Fibroblast of mammary gland (primary cell): ENCODE measurements at regions not wholly inside any gene's neighbourhood (a gene's known extent, or its start where the extent isn't known, plus 50 kb on each side); places are given as distances from the start of the nearest gene placed in this dataset.

Experiments
- DNase-seq: peaks from one replicate; pipeline ENCODE4 v3.0.0-alpha.2; 2010; ENCODE audit warnings: low read depth
- H3K4me3 ChIP-seq: 2 replicates; pipeline ENCODE4 v1.5.1; 2011; ENCODE audit warnings: low read depth, mild to moderate bottlenecking, low read length, moderate library complexity; ENCODE audit not compliant: control insufficient read depth
- CTCF ChIP-seq: conservative IDR thresholded peaks from 2 replicates; pipeline ENCODE4 v1.5.1; 2011; ENCODE audit warnings: low read depth, low read length, inconsistent platforms; ENCODE audit not compliant: control insufficient read depth, insufficient read depth

GRCh38 chr5:91272858-91273257, 110.3 kb downstream of the ARRDC3 start:
- no peak for TF ChIP-seq CTCF
- DNase-seq, result no peak
- no peak overlapping the region for H3K4me3 ChIP-seq

DNA sequence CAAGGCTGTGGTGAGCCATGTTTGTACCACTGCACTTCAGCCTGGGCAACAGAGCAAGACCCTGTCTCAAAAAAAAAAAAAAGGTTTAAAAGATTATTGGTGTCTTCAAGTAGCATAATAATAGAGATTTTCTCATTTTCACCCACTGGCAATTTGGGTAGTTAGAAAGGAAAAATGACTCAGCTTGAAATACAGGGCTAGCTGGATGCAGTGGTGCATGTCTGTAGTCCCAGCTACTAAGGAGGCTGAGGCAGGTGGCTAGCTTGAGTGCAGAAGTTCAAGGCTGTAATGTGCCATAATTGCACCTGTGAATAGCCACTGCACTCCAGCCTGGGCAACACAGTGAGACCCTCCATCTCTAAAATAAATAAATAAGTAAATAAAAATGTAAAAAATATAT, 111.1 kb downstream of the ARRDC3 start:
- DNase-seq, result no peak
- TF ChIP-seq CTCF, result no peak
- H3K4me3 ChIP-seq, result no peak overlapping the region

DNA sequence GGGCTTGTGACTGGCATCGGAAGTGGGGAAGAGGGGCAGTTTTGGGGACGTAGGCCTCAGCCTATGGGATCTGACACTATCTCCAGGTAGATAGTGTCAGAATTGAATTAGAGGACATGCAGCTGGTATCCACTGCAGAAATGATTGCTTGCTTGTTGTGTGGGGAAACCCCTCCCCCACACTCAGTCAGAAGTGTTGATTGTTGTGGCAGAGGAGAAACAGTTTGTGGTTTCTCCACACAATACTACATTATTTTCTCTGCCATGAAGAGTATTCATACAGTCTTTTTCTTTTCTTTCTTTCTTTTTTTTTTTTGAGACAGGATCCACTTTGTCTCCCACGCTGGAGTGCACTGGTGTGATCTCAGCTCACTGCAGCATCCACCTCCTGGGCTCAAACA, 113.9 kb downstream of the ARRDC3 start:
- TF ChIP-seq CTCF, result no peak
- H3K4me3 ChIP-seq, result no peak overlapping the region
- no peak for DNase-seq

DNA sequence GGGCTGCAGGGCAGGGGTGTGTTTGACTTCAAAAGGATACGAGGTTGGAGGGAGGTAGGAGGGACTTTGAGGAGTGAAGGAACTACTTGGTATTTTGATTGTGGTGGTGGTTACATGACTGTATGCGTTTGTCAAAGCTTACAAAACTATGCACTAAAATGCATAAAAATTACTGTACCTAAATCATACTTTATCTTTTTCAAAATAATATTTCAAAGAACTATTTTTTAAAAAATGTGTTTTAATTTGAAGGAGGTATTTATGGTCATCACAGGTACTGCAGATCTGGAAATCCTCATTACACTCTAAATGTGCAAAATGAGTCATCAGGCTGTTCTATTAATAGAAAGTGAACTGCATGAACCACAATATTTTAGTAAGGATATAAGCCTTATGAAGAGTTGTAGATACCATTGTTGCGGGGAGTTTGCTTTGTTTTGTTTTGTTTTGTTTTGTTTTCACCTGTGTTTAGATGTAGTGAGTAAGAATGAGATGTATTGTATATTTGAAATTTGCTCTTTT, 116.9 kb downstream of the ARRDC3 start:
- DNase-seq, result peak; percentile 68
- H3K4me3 ChIP-seq, result no peak overlapping the region
- no peak for TF ChIP-seq CTCF

- DNase-seq, result no peak
- TF ChIP-seq CTCF, result no peak
- H3K4me3 ChIP-seq, result no peak overlapping the region
Measured at GRCh38 chr5:91264311-91265051, 118.6 kb downstream of the ARRDC3 start.

- TF ChIP-seq CTCF, result no peak
- no peak for DNase-seq
- H3K4me3 ChIP-seq, result no peak overlapping the region
Measured at GRCh38 chr5:91263898-91264297, 119.2 kb downstream of the ARRDC3 start.
